Large intestine (tissue), 3 donors: ENCODE measurements at regions not wholly inside any gene's neighbourhood (a gene's known extent, or its start where the extent isn't known, plus 50 kb on each side); places are given as distances from the start of the nearest gene placed in this dataset.

Experiments used
- DNase-seq, 2 donors: peaks; one replicate each; pipeline versions ENCODE4 v3.0.0 to v3.0.0-alpha.2; 2013
- H3K27ac ChIP-seq: one replicate; pipeline ENCODE4 v1.5.1; 2013; ENCODE audit warnings: low read length
- H3K27me3 ChIP-seq: 2 replicates; pipeline ENCODE4 v1.6.1; 2013; ENCODE audit warnings: low read length; ENCODE audit not compliant: control insufficient read depth, insufficient read depth
- H3K36me3 ChIP-seq: 2 replicates; pipeline ENCODE4 v1.6.1; 2013; ENCODE audit warnings: low read length; ENCODE audit not compliant: control insufficient read depth, insufficient read depth
- H3K4me1 ChIP-seq: one replicate; pipeline ENCODE4 v1.6.1; 2013; ENCODE audit warnings: low read length; ENCODE audit not compliant: control insufficient read depth, insufficient read depth
- H3K4me3 ChIP-seq: one replicate; pipeline ENCODE4 v1.5.1; 2013; ENCODE audit warnings: low read length
- H3K9me3 ChIP-seq: one replicate; pipeline ENCODE4 v1.6.1; 2013; ENCODE audit warnings: mild to moderate bottlenecking, low read depth, low read length, moderate library complexity; ENCODE audit not compliant: control insufficient read depth
- WGBS: methylation state at CpG from one replicate; pipeline ENCODE4 v1.1.5; 2013; ENCODE audit warnings: low lambda C conversion rate; ENCODE audit not compliant: insufficient coverage; 5-methylcytosine and 5-hydroxymethylcytosine counted together

- H3K27ac ChIP-seq, result no peak overlapping the region
- H3K4me3 ChIP-seq, result no peak overlapping the region
- H3K9me3 ChIP-seq, result no peaks in the 10 kb centered on the region
- H3K4me1 ChIP-seq, result no peaks in the 10 kb centered on the region
- 94% methylated on average over 2 of the region's 2 CpGs for WGBS
- no peaks in the 10 kb centered on the region for H3K36me3 ChIP-seq
- DNase-seq, result no peak
- no peaks in the 10 kb centered on the region for H3K27me3 ChIP-seq
Measured at GRCh38 chr2:140018541-140018940, 1238.4 kb upstream of the NXPH2 start.

- H3K36me3 ChIP-seq, result no peaks in the 10 kb centered on the region
- H3K27ac ChIP-seq, result no peak overlapping the region
- H3K4me1 ChIP-seq, result no peaks in the 10 kb centered on the region
- no peak for DNase-seq
- no peak overlapping the region for H3K4me3 ChIP-seq
- no CpG with 5 or more reads among the region's 1 CpG for whole genome bisulfite sequencing
- H3K27me3 ChIP-seq, result no peaks in the 10 kb centered on the region
- H3K9me3 ChIP-seq, result no peaks in the 10 kb centered on the region
Measured at GRCh38 chr2:140014204-140014546, 1234.0 kb upstream of the NXPH2 start.

GRCh38 chr2:140013545-140014203, 1233.5 kb upstream of the NXPH2 start:
- Histone ChIP-seq H3K27me3 (no peaks in the 10 kb centered on the region), H3K27ac (no peak overlapping the region), H3K9me3 (no peaks in the 10 kb centered on the region), H3K36me3 (no peaks in the 10 kb centered on the region), H3K4me3 (no peak overlapping the region), H3K4me1 (no peaks in the 10 kb centered on the region)
- no peak for DNase-seq
- 83% methylated on average over 1 of the region's 3 CpGs for WGBS

- DNase-seq, result no peak
- no peak overlapping the region for H3K4me3 ChIP-seq
- no peak overlapping the region for H3K27ac ChIP-seq
- no peaks in the 10 kb centered on the region for H3K9me3 ChIP-seq
- no peaks in the 10 kb centered on the region for H3K27me3 ChIP-seq
- H3K4me1 ChIP-seq, result no peaks in the 10 kb centered on the region
- H3K36me3 ChIP-seq, result no peaks in the 10 kb centered on the region
- 90% methylated on average over 2 of the region's 2 CpGs for WGBS
Measured at GRCh38 chr2:140011287-140011686, 1231.1 kb upstream of the NXPH2 start.

GRCh38 chr2:140002110-140002509, 1221.9 kb upstream of the NXPH2 start:
- DNase-seq, result no peak
- WGBS, result 17% methylated on average over 1 of the region's 2 CpGs
- H3K9me3 ChIP-seq, result no peaks in the 10 kb centered on the region
- no peaks in the 10 kb centered on the region for H3K27me3 ChIP-seq
- no peak overlapping the region for H3K27ac ChIP-seq
- H3K4me1 ChIP-seq, result no peaks in the 10 kb centered on the region
- H3K36me3 ChIP-seq, result no peaks in the 10 kb centered on the region
- H3K4me3 ChIP-seq, result no peak overlapping the region

GRCh38 chr2:139992711-139993345, 1212.6 kb upstream of the NXPH2 start:
- H3K9me3 ChIP-seq, result peaks cover 8% of the 10 kb centered on the region
- H3K4me3 ChIP-seq, result no peak overlapping the region
- no peaks in the 10 kb centered on the region for H3K4me1 ChIP-seq
- no peak overlapping the region for H3K27ac ChIP-seq
- no peaks in the 10 kb centered on the region for H3K36me3 ChIP-seq
- no peaks in the 10 kb centered on the region for H3K27me3 ChIP-seq
- WGBS, result no CpG with 5 or more reads among the region's 6 CpGs
- DNase-seq, result no peak

GRCh38 chr2:139992078-139992477, 1211.9 kb upstream of the NXPH2 start:
- no CpG with 5 or more reads among the region's 6 CpGs for WGBS
- H3K27ac ChIP-seq, result no peak overlapping the region
- no peaks in the 10 kb centered on the region for H3K36me3 ChIP-seq
- DNase-seq, result no peak
- no peak overlapping the region for H3K4me3 ChIP-seq
- no peaks in the 10 kb centered on the region for H3K27me3 ChIP-seq
- H3K9me3 ChIP-seq, result peaks cover 8% of the 10 kb centered on the region
- no peaks in the 10 kb centered on the region for H3K4me1 ChIP-seq

GRCh38 chr2:139990646-139991335, 1210.6 kb upstream of the NXPH2 start:
- Histone ChIP-seq H3K9me3 (peaks cover 8% of the 10 kb centered on the region), H3K4me3 (no peak overlapping the region), H3K4me1 (no peaks in the 10 kb centered on the region), H3K27ac (no peak overlapping the region), H3K27me3 (no peaks in the 10 kb centered on the region), H3K36me3 (no peaks in the 10 kb centered on the region)
- WGBS, result no CpG with 5 or more reads among the region's 40 CpGs
- DNase-seq, result no peak

- Histone ChIP-seq H3K27ac (no peak overlapping the region), H3K4me1 (no peaks in the 10 kb centered on the region), H3K9me3 (no peaks in the 10 kb centered on the region), H3K36me3 (no peaks in the 10 kb centered on the region), H3K27me3 (no peaks in the 10 kb centered on the region), H3K4me3 (no peak overlapping the region)
- WGBS, result no CpG with 5 or more reads among the region's 3 CpGs
- no peak for DNase-seq
Measured at GRCh38 chr2:139969323-139969722, 1189.1 kb upstream of the NXPH2 start.

GRCh38 chr2:139968588-139968987, 1188.4 kb upstream of the NXPH2 start:
- Histone ChIP-seq H3K36me3 (no peaks in the 10 kb centered on the region), H3K27me3 (no peaks in the 10 kb centered on the region), H3K4me3 (no peak overlapping the region), H3K27ac (no peak overlapping the region), H3K9me3 (no peaks in the 10 kb centered on the region), H3K4me1 (no peaks in the 10 kb centered on the region)
- DNase-seq, result no peak
- WGBS, result 100% methylated on average over 2 of the region's 5 CpGs
